ENCODE measurements at regions not wholly inside any gene's neighbourhood (a gene's known extent, or its start where the extent isn't known, plus 50 kb on each side); places are given as distances from the start of the nearest gene placed in this dataset.

Small RNA genes lying in the stretch of these regions (small RNA-seq; reads per million reads assigned to genes)
- 0 reads per million in 2 experiments for gene RF00019
